ENCODE measurements at regions not wholly inside any gene's neighbourhood (a gene's known extent, or its start where the extent isn't known, plus 50 kb on each side); places are given as distances from the start of the nearest gene placed in this dataset.

GRCh38 chr6:105569706-105570105 lies 166.8 kb upstream of the PREP start:
- TF ChIP-seq, protein P1, sequence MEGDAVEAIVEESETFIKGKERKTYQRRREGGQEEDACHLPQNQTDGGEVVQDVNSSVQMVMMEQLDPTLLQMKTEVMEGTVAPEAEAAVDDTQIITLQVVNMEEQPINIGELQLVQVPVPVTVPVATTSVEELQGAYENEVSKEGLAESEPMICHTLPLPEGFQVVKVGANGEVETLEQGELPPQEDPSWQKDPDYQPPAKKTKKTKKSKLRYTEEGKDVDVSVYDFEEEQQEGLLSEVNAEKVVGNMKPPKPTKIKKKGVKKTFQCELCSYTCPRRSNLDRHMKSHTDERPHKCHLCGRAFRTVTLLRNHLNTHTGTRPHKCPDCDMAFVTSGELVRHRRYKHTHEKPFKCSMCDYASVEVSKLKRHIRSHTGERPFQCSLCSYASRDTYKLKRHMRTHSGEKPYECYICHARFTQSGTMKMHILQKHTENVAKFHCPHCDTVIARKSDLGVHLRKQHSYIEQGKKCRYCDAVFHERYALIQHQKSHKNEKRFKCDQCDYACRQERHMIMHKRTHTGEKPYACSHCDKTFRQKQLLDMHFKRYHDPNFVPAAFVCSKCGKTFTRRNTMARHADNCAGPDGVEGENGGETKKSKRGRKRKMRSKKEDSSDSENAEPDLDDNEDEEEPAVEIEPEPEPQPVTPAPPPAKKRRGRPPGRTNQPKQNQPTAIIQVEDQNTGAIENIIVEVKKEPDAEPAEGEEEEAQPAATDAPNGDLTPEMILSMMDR (conservative IDR thresholded peaks at IDR 0.05; ENCODE audit: low read depth) = no peak
- H3K27ac ChIP-seq = no peak overlapping the region
- POLR2A ChIA-PET (ENCODE audit: low non-redundant PET) = no interaction called here
- CTCF ChIA-PET = interaction anchor here (0.6 kb wide), 1 partner anchor 154 kb away, joined by 3 read pairs; no protein-coding TSS in a partner anchor
- DNase-seq (ENCODE audit: low spot score) = no peak

- TF ChIP-seq, protein P1 (conservative IDR thresholded peaks at IDR 0.05; ENCODE audit: low read depth) = no peak
- DNase-seq (ENCODE audit: low spot score) = no peak
- no peak overlapping the region for H3K27ac ChIP-seq
- ChIA-PET POLR2A (ENCODE audit: low non-redundant PET) (no interaction called here), CTCF (interaction anchor here (0.6 kb wide), 1 partner anchor 153 kb away, joined by 3 read pairs; no protein-coding TSS in a partner anchor)
Measured at GRCh38 chr6:105568751-105569150, 165.9 kb upstream of the PREP start.

DNA sequence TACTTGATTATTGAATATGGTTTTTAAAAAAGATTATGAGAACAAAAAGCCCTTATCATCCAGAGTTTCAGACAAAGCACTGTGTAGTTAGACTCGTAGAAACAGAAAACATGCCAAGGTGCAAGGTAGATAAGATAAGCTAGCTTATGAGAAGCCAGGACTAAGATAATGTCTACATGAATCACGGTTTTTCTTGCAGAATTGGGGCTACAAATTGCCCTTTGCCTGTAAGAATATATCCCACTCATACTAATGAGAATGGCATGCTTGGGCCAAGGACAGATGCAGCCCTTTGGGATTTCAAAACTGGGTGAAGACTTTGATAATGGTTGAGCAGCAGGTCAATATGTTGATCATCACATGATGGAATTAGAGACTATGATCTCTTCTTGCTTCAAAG lies 165.3 kb upstream of the PREP start:
- ChIA-PET CTCF (no interaction called here), POLR2A (ENCODE audit: low non-redundant PET) (no interaction called here)
- TF ChIP-seq, protein P1 (conservative IDR thresholded peaks at IDR 0.05; ENCODE audit: low read depth) = no peak
- H3K27ac ChIP-seq = no peak overlapping the region
- DNase-seq (ENCODE audit: low spot score) = no peak

GRCh38 chr6:105567140-105567539 lies 164.3 kb upstream of the PREP start:
- H3K27ac ChIP-seq = no peak overlapping the region
- DNase-seq (ENCODE audit: low spot score) = no peak
- TF ChIP-seq, protein P1 (conservative IDR thresholded peaks at IDR 0.05; ENCODE audit: low read depth) = no peak
- ChIA-PET POLR2A (ENCODE audit: low non-redundant PET) (no interaction called here), CTCF (no interaction called here)

DNA sequence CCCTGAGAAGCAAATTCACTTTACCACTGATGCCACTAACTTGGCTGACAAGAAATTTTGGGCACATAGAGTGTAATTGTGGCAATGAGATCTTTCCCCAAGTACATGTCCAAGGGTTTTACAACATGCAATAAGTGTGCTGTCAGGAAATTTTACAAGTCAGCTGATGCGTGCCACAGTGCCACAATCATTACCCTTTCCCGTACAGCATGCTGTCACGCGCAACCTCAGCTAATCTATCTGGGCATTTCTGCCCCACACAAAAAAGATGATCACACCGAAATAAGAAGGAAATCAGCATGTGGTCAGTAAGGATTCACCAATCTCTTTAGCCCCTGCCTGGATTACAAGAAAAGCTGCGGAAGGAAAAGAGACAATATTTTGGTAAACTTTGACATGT lies 163.6 kb upstream of the PREP start:
- DNase-seq (ENCODE audit: low spot score) = no peak
- ChIA-PET CTCF (no interaction called here), POLR2A (ENCODE audit: low non-redundant PET) (no interaction called here)
- H3K27ac ChIP-seq = no peak overlapping the region
- TF ChIP-seq, protein P1 (conservative IDR thresholded peaks at IDR 0.05; ENCODE audit: low read depth) = no peak

DNA sequence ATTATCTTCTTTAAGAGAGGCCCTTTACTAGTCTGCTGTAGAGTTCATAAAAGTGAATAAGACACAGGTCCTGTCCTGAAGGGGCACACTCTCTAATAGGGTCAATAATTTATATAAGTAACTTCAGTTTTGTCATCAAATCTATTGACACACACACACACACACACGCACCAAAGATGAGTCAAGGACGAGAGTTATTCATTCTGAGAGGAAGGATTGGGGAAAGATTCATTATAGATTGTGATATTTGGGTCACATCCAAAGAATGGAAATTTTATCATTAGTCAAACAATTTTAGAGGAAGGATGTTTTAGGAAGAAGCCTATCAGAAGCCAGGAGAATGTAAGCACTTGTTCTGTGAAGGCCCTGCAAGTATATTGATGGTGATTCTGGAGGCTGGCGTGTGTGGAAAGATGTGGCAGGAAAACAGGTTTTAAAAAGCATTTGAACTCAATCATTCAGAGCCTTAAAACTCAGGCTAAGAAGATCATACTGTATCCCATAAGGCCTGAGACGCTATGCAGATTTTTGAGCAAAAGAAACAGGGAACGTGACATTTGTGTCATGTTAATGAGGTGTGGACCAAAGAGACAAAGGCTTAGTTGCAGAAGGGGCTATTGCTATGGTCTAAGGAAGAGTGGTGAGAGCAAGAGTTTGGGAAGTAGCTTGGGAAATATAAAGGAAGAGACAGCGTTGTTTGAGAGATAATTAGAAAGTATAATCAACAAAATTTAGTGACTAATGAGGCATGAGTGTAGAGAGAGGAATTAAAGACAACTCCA lies 161.4 kb upstream of the PREP start:
- H3K27ac ChIP-seq = no peak overlapping the region
- CTCF ChIA-PET = no interaction called here
- TF ChIP-seq, protein P1 (conservative IDR thresholded peaks at IDR 0.05; ENCODE audit: low read depth) = no peak
- no peak for DNase-seq (ENCODE audit: low spot score)
- POLR2A ChIA-PET (ENCODE audit: low non-redundant PET) = no interaction called here
